OCI-LY1 (cell line): ENCODE measurements at regions not wholly inside any gene's neighbourhood (a gene's known extent, or its start where the extent isn't known, plus 50 kb on each side); places are given as distances from the start of the nearest gene placed in this dataset.
"Not testable (repeated sequence)": the region's sequence is repeated elsewhere in the genome, so short reads cannot be mapped to it uniquely, and the experiment has no call there.

Experiments used
- H2AFZ ChIP-seq: fragments of 200-600 bp; sonication (generic), shearing (Covaris generic); 2 replicates; pipeline ENCODE4 v1.6.0; 2014; ENCODE audit warnings: antibody characterized with exemption, mild to moderate bottlenecking, low read length
- H3F3A ChIP-seq: fragments of 200-600 bp; sonication (generic), shearing (Covaris generic); 2 replicates; pipeline ENCODE4 v1.6.0; 2014; ENCODE audit warnings: mild to moderate bottlenecking, antibody characterized with exemption, low read length, moderate library complexity; ENCODE audit not compliant: insufficient read depth
- H3K27ac ChIP-seq: fragments of 200-600 bp; sonication (generic); 2 replicates; pipeline ENCODE4 v1.5.1; 2014; ENCODE audit warnings: low read length, mixed run types, mild to moderate bottlenecking, low read depth; ENCODE audit not compliant: poor library complexity, severe bottlenecking
- H3K27me3 ChIP-seq: fragments of 200-600 bp; sonication (generic); 2 replicates; pipeline ENCODE4 v1.6.0; 2014; ENCODE audit warnings: antibody characterized with exemption, mild to moderate bottlenecking, low read length, moderate library complexity; ENCODE audit not compliant: insufficient read depth
- H3K36me3 ChIP-seq: fragments of 200-600 bp; sonication (generic); 2 replicates; pipeline ENCODE4 v1.6.1; 2014; ENCODE audit warnings: mild to moderate bottlenecking, antibody characterized with exemption, low read length, moderate library complexity, mixed read lengths; ENCODE audit not compliant: insufficient read depth
- H3K4me1 ChIP-seq: fragments of 200-600 bp; sonication (generic); 2 replicates; pipeline ENCODE4 v1.5.1; 2014; ENCODE audit warnings: mild to moderate bottlenecking, low read length, moderate library complexity; ENCODE audit not compliant: insufficient read depth, severe bottlenecking
- H3K4me2 ChIP-seq: fragments of 200-600 bp; sonication (generic), shearing (Covaris generic); 2 replicates; pipeline ENCODE4 v1.6.1; 2014; ENCODE audit warnings: low read length
- H3K4me3 ChIP-seq: fragments of 200-600 bp; sonication (generic); 2 replicates; pipeline ENCODE4 v1.5.1; 2014; ENCODE audit warnings: low read length, low read depth, mild to moderate bottlenecking, mixed read lengths; ENCODE audit not compliant: poor library complexity, severe bottlenecking
- H3K79me2 ChIP-seq: fragments of 200-600 bp; shearing (Covaris generic); 2 replicates; pipeline ENCODE4 v1.6.1; 2016; ENCODE audit warnings: mixed run types, low read length, mixed read lengths; ENCODE audit not compliant: insufficient read depth
- H3K9ac ChIP-seq: fragments of 200-600 bp; sonication (generic), shearing (Covaris generic); 2 replicates; pipeline ENCODE4 v1.6.1; 2014; ENCODE audit warnings: mild to moderate bottlenecking, low read length, mixed read lengths
- H3K9me2 ChIP-seq: fragments of 200-600 bp; sonication (generic), shearing (Covaris generic); 2 replicates; pipeline ENCODE4 v1.6.1; 2014; ENCODE audit warnings: low read depth, mild to moderate bottlenecking, low read length, mixed read lengths
- H3K9me3 ChIP-seq: fragments of 200-600 bp; shearing (Covaris generic); 2 replicates; pipeline ENCODE4 v1.6.1; 2014; ENCODE audit warnings: low read length, mixed read lengths
- H4K20me1 ChIP-seq: fragments of 200-600 bp; sonication (generic), shearing (Covaris generic); 2 replicates; pipeline ENCODE4 v1.6.0; 2016; ENCODE audit warnings: mild to moderate bottlenecking, low read length; ENCODE audit not compliant: insufficient read depth
- EZH2 ChIP-seq: fragments of 200-600 bp; sonication (generic), shearing (Covaris generic); IDR thresholded peaks from 2 replicates; pipeline ENCODE4 v1.8.0; 2017; ENCODE audit warnings: borderline replicate concordance, mixed run types, mild to moderate bottlenecking, antibody characterized with exemption, low read length, moderate library complexity, mixed read lengths
- TF ChIP-seq, protein P1 (sequence below): fragments of 200-600 bp; sonication (generic), shearing (Covaris generic); IDR thresholded peaks from 2 replicates; pipeline ENCODE4 v1.5.1; 2017; ENCODE audit warnings: mild to moderate bottlenecking, antibody characterized with exemption, low read length, moderate library complexity, mixed read lengths

DNA sequence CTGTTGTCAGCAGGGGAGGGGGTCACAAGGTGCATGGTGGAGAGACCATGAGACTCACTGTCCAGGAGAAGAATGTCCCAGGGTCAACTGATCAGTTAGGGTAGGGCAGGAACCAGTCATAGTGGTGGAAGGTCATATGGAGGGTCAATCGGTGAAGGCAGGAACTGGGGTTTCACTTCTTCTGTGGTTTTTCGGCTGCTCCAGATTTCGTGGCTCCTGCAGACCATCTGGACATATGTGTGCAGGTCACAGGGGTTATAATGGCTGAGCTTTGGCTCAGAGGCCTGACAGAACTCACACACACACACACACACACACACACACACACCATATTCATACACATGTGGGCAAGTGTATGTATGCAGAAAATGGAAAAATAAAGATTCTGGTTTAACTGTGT lies 502.0 kb upstream of the ROBO2 start:
- H3K27me3 ChIP-seq, H3K4me3 ChIP-seq, H3K27ac ChIP-seq, H3K36me3 ChIP-seq, H3K9me3 ChIP-seq, H3K4me2 ChIP-seq, H3K9ac ChIP-seq, H3K79me2 ChIP-seq, H4K20me1 ChIP-seq, H3F3A ChIP-seq, H3K9me2 ChIP-seq, H3K4me1 ChIP-seq, H2AFZ ChIP-seq: not testable (repeated sequence)

DNA sequence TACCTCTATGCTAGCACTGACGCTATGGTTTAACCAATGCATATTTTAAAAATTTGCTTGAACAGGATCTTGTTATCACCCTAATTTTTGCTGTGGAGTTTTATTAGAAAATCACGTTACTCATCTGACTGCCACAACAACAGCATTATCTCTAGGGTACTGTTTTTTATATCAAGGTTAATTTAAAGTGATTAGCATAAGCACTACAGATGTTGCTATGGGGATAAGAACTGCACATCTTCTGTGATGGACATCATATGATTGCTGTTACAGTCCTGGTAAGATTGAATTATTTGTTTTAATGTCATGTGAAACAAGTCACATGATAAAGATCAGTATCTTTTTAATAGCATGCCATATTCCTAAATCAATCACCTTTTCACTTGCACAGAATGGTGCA lies 492.2 kb upstream of the ROBO2 start:
- no peaks in the 10 kb centered on the region for H3K9me3 ChIP-seq
- H3K4me3 ChIP-seq, result no peak overlapping the region
- H3F3A ChIP-seq, result no peaks in the 10 kb centered on the region
- H3K36me3 ChIP-seq, result no peaks in the 10 kb centered on the region
- H3K27me3 ChIP-seq, result no peaks in the 10 kb centered on the region
- no peak for TF ChIP-seq EZH2
- TF ChIP-seq, protein P1, sequence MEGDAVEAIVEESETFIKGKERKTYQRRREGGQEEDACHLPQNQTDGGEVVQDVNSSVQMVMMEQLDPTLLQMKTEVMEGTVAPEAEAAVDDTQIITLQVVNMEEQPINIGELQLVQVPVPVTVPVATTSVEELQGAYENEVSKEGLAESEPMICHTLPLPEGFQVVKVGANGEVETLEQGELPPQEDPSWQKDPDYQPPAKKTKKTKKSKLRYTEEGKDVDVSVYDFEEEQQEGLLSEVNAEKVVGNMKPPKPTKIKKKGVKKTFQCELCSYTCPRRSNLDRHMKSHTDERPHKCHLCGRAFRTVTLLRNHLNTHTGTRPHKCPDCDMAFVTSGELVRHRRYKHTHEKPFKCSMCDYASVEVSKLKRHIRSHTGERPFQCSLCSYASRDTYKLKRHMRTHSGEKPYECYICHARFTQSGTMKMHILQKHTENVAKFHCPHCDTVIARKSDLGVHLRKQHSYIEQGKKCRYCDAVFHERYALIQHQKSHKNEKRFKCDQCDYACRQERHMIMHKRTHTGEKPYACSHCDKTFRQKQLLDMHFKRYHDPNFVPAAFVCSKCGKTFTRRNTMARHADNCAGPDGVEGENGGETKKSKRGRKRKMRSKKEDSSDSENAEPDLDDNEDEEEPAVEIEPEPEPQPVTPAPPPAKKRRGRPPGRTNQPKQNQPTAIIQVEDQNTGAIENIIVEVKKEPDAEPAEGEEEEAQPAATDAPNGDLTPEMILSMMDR, result no peak
- H3K79me2 ChIP-seq, result no peaks in the 10 kb centered on the region
- H3K27ac ChIP-seq, result no peak overlapping the region
- no peak overlapping the region for H2AFZ ChIP-seq
- no peaks in the 10 kb centered on the region for H3K4me1 ChIP-seq
- H3K4me2 ChIP-seq, result no peak overlapping the region
- H3K9ac ChIP-seq, result no peak overlapping the region
- no peaks in the 10 kb centered on the region for H3K9me2 ChIP-seq
- H4K20me1 ChIP-seq, result no peaks in the 10 kb centered on the region

- no peaks in the 10 kb centered on the region for H3K9me3 ChIP-seq
- H3K27ac ChIP-seq, result no peak overlapping the region
- H3K4me1 ChIP-seq, result no peaks in the 10 kb centered on the region
- no peak overlapping the region for H3K4me2 ChIP-seq
- no peaks in the 10 kb centered on the region for H4K20me1 ChIP-seq
- no peaks in the 10 kb centered on the region for H3K79me2 ChIP-seq
- H3F3A ChIP-seq, result no peaks in the 10 kb centered on the region
- H2AFZ ChIP-seq, result no peak overlapping the region
- H3K27me3 ChIP-seq, result no peaks in the 10 kb centered on the region
- H3K9ac ChIP-seq, result no peak overlapping the region
- H3K36me3 ChIP-seq, result no peaks in the 10 kb centered on the region
- no peaks in the 10 kb centered on the region for H3K9me2 ChIP-seq
- TF ChIP-seq EZH2, result no peak
- TF ChIP-seq, protein P1, result no peak
- no peak overlapping the region for H3K4me3 ChIP-seq
Observed at GRCh38 chr3:76550522-76551201, 489.2 kb upstream of the ROBO2 start.

GRCh38 chr3:76551739-76552138 lies 488.2 kb upstream of the ROBO2 start:
- no peak for TF ChIP-seq EZH2
- TF ChIP-seq, protein P1, result no peak
- Histone ChIP-seq H3K9me3 (no peaks in the 10 kb centered on the region), H3K4me1 (no peaks in the 10 kb centered on the region), H3K27me3 (no peaks in the 10 kb centered on the region), H2AFZ (no peak overlapping the region), H3K4me2 (no peak overlapping the region), H3K79me2 (no peaks in the 10 kb centered on the region), H3K4me3 (no peak overlapping the region), H3K9ac (no peak overlapping the region), H4K20me1 (no peaks in the 10 kb centered on the region), H3K9me2 (no peaks in the 10 kb centered on the region), H3K36me3 (no peaks in the 10 kb centered on the region), H3K27ac (no peak overlapping the region), H3F3A (no peaks in the 10 kb centered on the region)
